NCI-H526 treated with DMSO at 0.1 percent for 48 hours (cell line): ENCODE measurements at regions not wholly inside any gene's neighbourhood (a gene's known extent, or its start where the extent isn't known, plus 50 kb on each side); places are given as distances from the start of the nearest gene placed in this dataset.

Experiments
- DNase-seq: peaks from one replicate; lab custom pipeline; 2025; lab: John Stamatoyannopoulos, UW

GRCh38 chr2:19138264-19138825 lies 220.1 kb downstream of the OSR1 start:
- DNase-seq, result peak; percentile 8

- DNase-seq, result no peak
Measured at GRCh38 chr2:19137433-19137832, 221.0 kb downstream of the OSR1 start.

GRCh38 chr2:19132967-19133366 lies 225.5 kb downstream of the OSR1 start:
- no peak for DNase-seq

GRCh38 chr2:19131871-19132270 lies 226.6 kb downstream of the OSR1 start:
- no peak for DNase-seq

DNA sequence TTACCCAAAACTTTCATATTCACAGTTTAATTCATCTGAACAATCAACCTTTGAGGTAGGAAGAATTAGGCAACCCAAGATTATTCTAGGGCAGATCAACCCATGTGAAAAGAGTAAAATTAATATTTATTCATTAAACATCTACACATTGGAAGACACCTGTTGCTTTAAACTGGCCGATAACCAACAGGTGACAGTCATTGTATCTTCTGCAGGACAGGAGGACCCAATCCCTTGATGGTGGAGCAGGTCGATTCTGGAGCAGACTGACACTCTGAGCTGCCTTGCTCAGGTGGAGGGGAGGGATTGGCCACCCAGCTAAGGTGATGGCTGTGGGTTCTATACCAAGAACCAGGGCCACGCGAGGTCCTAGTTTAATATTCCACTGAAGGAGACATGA lies 230.3 kb downstream of the OSR1 start:
- no peak for DNase-seq

DNA sequence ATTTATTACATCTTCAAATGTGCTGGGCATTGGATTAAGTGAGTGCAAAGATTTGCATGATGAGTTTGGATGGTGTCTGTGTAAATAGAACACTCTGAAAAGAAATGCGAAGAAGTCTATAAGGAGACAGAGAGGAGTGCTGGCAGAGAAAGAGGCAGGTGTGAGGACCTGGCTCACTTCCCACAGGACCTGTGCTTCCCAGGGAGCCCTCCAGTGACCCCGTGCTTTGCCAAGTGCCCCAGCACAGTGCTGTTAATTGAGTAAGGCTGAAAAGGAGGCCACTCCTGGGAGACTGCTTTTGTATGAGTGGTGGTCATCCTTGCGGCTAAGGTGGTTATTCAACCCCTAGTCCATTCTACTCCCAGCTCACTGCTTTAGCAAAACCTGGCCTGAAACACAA lies 230.8 kb downstream of the OSR1 start:
- DNase-seq, result no peak

- DNase-seq, result no peak
Measured at GRCh38 chr2:19125901-19126680, 232.3 kb downstream of the OSR1 start.

DNA sequence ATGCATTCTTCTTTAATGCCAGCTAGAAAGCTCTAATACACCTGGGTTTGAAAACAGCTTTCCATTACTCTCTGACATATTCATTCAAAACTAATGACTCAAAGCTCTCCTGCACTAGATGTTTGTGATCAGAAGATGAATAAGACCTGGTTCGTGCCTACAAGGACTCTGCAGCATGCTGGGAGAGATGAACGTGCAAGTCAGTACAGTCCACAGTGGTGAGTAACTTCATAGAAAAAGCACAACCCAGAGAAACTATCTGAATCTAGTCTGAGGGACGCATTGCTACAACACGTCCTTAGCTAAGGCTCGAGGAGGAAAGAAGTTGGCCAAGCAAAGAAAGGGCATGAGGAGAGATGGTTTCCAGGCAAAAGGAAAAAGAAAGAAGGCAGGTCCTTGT lies 234.3 kb downstream of the OSR1 start:
- DNase-seq, result no peak

DNA sequence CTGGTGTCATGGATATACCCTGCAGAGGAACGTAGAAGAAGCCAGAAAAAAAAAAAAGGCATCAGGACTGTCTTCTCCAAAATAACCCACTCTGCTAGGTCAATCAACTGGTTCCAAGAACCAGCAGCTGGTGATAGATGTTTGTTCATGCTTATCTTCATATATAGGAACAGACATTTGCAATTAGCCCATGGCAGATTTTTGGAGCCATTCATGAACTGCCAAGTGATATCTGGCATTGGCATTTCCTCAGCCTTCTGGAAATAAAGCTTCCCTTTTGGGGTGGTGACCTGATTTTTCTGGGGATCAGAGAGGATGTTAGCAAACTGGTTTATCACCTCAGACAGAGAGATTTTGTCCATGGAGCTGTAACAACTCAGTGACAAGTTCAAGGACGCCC lies 234.9 kb downstream of the OSR1 start:
- no peak for DNase-seq

GRCh38 chr2:19122220-19122619 lies 236.2 kb downstream of the OSR1 start:
- DNase-seq, result no peak

DNA sequence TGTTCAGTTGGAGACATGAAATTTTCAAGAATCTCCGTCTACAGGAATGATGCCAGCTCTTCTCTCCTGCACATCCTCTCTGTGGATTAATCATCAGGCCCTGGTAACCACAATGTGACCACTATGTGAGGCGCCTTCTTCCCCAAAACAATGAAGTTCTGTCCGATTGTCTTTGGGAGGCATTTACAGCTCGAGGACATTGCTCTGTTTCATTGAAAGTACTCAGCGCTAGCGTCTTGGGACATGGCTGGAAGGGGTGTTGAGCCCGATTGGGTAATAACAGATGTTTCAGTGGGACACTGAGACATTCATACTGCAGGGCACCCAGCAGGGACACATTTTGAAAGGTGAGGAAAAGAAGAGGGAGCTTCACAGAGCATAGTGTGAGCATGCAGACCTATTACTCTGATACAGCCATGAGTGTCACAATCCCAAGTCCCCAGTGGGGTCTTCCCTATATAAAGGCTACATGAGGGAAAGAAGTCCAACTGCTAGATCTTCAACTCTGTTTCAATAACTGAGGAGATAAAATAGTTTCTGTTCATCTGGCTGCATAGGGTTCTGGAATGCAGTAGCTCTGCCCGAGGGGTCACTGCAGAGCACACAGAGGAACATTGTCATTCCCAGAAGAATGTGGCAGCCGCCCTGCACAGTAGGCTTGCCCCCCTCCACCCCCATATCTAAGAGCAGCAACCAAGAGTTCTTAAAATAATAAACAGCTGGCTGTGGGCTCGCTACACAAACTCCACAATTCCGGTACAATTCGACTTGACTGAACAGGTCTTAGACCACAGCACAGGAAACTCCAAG lies 237.3 kb downstream of the OSR1 start:
- DNase-seq, result no peak

GRCh38 chr2:19120181-19120580 lies 238.2 kb downstream of the OSR1 start:
- no peak for DNase-seq

GRCh38 chr2:19119326-19120001 lies 239.0 kb downstream of the OSR1 start:
- no peak for DNase-seq

DNA sequence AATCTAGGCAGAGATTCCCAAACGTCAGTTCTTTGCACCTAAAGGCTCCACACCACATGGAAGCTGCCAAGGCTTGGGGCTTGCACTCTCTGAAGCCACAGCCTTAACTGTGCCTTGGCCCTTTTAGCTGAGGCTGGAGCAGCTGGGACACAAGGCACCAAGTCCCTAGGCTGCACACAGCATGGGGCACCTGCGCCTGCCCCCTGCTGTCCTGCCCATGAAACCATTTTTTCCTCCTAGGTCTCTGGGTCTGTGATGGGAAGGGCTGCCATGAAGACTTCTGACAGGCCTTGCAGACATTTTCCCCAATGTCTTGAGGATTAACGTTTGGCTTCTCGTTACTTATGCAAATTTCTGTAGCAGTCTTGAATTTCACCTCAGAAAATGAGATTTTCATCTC lies 241.5 kb downstream of the OSR1 start:
- no peak for DNase-seq

GRCh38 chr2:19114754-19115231 lies 243.6 kb downstream of the OSR1 start:
- no peak for DNase-seq

GRCh38 chr2:19114126-19114525 lies 244.3 kb downstream of the OSR1 start:
- DNase-seq, result no peak

GRCh38 chr2:19111354-19111753 lies 247.1 kb downstream of the OSR1 start:
- no peak for DNase-seq

DNA sequence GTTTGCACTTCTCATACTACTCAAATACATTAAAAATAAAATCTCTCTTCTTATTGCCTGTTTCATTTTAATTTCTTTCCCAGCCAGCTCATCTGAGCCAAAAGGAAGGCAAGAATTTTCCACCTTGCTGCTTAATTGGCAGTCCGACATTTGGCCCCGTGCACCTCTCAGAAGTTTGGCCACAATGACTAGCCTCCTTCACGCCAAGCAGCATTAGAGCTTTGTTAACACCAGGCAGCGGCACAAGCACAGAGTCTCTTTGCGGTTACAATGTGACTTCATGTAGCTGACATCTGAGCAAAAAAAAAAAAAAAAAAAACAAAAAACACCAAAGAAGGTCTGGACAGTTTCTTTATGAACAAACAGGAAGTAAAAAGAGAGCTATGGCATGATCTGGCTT lies 248.9 kb downstream of the OSR1 start:
- no peak for DNase-seq

GRCh38 chr2:19106376-19106775 lies 252.0 kb downstream of the OSR1 start:
- no peak for DNase-seq

DNA sequence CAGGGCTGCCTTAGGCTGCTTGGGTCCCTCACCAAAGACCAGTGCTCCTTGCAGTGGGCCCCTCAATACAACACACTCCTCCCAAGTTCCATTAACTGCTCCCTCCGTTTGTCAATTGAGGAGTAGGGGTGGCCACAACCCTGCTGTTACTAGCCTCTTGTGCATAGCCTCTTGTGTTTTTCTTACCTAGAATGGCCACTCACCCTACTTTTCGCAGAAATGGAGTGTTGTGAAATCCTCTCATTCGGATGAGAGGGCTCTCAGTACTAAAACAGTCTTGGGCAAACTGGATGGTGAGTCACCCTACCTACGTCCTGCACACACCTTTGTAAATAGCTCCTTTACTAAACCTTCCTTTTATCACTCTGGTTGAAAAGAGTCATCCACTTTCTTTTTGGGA lies 253.9 kb downstream of the OSR1 start:
- no peak for DNase-seq

DNA sequence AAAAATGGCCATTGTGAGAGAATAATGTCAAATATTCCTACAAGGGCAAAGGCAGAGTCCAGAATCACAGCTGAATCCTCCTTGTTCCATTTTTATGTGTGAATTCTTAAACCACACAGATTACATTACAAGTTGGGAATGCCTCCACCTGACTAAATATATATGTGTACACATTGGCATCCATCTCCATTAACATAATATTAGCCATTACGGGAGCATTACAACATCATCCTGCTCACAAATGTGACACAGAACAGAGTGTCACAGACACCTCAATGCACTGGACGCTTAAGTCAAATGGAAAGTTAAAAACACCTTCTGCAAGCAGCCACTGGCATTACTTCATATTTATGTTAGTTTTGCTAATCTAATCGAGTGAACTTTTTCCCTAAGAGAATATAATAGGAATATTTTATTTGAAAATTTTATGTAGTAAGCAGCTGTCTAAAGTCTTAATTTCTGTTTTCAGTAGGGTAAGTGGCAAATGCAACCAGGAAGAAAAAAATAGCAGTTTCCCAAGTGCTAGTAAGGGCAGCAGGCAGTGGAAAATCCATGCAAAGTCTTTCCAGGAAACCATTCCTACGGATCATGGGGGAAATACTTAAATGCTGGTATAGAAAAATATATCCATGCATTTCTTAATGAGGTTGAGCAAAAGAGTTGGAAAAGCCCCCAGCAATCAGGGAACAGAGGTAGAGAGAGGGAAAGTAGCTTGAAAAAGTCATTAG lies 255.6 kb downstream of the OSR1 start:
- DNase-seq, result no peak

DNA sequence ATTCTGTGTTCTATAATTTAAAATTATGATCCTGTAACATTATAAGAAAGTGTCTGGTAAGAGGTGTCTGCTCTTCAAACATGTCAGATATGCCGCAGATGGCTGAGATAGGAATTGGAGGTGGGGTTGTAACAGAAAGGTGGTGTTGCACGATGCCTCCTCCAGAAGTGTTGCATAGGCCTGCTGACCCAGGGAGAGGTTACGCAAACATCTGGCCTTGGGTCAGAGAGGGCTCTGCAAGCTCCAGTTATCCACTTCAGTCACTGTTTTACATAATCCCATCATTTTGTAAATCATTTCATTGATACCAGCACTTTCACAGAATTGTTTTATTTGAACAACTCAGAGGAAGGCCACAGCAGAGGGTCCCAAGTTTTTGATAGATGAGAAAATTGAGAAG lies 256.5 kb downstream of the OSR1 start:
- DNase-seq, result no peak
